Coronary artery (tissue), 2 donors: ENCODE measurements at regions not wholly inside any gene's neighbourhood (a gene's known extent, or its start where the extent isn't known, plus 50 kb on each side); places are given as distances from the start of the nearest gene placed in this dataset.
A peak's percentile ranks its signal among the peaks of the same experiment; 100 is the strongest.
"Not testable (repeated sequence)": the region's sequence is repeated elsewhere in the genome, so short reads cannot be mapped to it uniquely, and the experiment has no call there.

Experiments used
- DNase-seq: peaks from one replicate; pipeline ENCODE4 v3.0.0-alpha.2; 2017; ENCODE audit warnings: low spot score
- H3K27ac ChIP-seq, 2 donors: fragments of 200-600 bp; sonication (generic); one replicate each; pipeline ENCODE4 v1.5.1; 2016 to 2019
- H3K4me3 ChIP-seq: fragments of 200-600 bp; sonication (generic); 2 replicates; pipeline ENCODE4 v1.5.1; 2016; ENCODE audit warnings: mild to moderate bottlenecking, moderate library complexity
- TF ChIP-seq, protein P1 (sequence below): fragments of 200-600 bp; sonication (generic); IDR thresholded peaks from one replicate; pipeline ENCODE4 v1.5.1; 2019; ENCODE audit warnings: antibody characterized with exemption

DNA sequence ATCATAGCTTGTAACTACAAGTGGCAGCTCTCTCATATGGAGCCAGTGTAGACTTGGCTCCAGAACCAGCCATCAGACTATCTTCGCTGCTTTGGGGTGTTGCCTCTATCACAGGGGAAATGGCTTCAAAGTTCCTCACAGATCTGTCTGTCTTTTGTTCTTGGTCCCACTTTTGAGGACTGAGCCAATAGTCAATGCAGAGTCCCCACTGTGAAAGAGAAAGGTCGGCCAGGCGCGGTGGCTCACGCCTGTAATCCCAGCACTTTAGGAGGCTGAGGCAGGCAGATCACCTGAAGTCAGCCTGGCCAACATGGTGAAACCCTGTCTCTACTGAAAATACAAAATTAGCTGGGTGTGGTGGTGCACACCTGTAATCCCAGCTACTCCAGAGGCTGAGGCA, 86.9 kb upstream of the FZD7 start:
- not testable (repeated sequence) for H3K27ac ChIP-seq, H3K4me3 ChIP-seq
- DNase-seq, result peak; percentile 35

DNA sequence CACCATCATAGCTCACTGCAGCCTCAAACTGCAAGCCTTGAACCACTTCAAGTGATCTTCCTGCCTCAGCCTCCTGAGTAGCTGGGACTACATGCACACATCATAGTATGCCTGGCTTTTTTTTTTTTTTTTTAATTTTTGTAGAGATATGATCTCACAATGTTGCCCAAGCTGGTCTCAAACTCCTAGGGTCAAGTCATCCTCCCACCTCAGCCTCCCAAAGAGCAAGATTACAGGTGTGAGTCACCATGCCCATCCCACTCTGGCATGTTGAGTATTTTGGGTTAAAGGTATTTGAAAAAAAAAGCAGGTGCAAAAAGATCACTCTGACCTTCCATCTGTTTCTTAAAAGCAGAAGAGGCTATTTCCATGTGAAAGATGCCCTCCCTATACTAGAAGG, 86.4 kb upstream of the FZD7 start:
- no peak for DNase-seq
- no peak overlapping the region for H3K27ac ChIP-seq
- TF ChIP-seq, protein P1, sequence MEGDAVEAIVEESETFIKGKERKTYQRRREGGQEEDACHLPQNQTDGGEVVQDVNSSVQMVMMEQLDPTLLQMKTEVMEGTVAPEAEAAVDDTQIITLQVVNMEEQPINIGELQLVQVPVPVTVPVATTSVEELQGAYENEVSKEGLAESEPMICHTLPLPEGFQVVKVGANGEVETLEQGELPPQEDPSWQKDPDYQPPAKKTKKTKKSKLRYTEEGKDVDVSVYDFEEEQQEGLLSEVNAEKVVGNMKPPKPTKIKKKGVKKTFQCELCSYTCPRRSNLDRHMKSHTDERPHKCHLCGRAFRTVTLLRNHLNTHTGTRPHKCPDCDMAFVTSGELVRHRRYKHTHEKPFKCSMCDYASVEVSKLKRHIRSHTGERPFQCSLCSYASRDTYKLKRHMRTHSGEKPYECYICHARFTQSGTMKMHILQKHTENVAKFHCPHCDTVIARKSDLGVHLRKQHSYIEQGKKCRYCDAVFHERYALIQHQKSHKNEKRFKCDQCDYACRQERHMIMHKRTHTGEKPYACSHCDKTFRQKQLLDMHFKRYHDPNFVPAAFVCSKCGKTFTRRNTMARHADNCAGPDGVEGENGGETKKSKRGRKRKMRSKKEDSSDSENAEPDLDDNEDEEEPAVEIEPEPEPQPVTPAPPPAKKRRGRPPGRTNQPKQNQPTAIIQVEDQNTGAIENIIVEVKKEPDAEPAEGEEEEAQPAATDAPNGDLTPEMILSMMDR, result no peak
- no peak overlapping the region for H3K4me3 ChIP-seq

DNA sequence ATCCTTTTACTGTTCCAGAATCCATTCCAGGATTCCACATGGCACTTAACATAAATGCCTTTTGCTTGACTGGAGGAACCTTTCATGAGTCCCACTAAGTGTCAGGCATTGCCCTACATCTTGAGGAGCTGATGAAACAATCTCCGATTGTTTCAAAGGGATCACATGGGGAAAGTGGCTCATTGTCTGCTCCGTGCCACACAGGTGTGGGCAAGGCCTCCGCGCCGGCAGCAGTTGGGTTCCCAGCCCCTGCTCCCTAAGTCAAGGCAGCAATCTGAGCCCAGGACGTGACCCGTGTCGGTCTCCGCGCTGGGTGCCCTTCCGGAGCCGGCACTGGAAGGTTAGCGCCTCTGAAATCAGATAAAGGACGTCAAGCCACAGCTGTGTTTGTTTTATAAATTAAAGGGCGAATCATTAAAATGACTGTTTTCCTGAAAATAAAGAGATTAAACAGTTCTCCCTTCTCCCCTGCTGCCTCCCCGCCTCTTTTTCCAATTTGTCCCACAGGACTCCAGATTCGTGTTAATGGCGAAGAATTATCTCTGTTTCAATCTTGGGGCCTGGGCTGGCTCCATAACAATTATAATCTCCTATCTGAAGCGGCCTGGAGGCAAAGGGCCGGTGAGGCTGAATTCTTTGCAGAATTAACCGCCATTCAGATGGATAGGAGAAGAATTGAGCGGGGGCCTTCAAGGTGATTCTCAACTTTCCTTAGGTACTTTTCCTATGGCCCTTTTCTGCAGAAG, 84.3 kb upstream of the FZD7 start:
- Histone ChIP-seq H3K27ac (no peak overlapping the region), H3K4me3 (no peak overlapping the region)
- TF ChIP-seq, protein P1, result no peak
- DNase-seq, result no peak

DNA sequence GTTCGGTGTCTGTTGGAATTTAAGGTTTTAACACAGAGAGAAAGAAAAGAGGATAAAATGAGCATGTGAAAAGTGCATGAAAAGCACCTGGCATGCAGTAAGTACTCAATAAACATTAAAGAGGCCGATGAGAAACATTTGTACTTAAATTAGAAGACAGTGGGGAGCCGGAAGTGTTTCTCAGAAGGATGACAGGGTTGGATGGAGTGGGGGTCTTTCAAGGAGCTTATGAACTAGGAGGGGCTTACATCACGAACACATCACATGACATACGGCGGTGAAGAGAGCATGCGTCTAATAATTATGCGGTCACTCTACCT, 83.8 kb upstream of the FZD7 start:
- TF ChIP-seq, protein P1, result no peak
- DNase-seq, result no peak
- no peak overlapping the region for H3K4me3 ChIP-seq
- no peak overlapping the region for H3K27ac ChIP-seq

DNA sequence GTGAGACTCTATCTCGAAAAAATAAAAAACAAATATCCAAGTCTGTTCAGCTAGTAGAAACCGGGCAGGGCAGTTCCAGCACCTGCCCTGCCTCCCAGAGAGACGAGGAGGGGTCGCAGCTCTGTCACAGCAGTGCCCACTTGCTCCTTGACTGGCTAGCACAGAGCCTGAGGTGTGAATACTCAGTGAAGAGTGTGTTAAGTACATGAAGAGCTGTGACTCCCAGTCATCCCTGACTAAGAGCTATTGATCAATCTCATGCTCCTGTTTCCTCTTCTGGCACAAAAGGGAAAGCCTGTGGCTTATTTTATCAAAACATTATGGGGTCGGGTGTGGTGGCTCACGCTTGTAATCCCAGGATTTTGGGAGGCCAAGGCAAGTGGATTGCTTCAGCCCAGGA, 83.0 kb upstream of the FZD7 start:
- DNase-seq, result no peak

DNA sequence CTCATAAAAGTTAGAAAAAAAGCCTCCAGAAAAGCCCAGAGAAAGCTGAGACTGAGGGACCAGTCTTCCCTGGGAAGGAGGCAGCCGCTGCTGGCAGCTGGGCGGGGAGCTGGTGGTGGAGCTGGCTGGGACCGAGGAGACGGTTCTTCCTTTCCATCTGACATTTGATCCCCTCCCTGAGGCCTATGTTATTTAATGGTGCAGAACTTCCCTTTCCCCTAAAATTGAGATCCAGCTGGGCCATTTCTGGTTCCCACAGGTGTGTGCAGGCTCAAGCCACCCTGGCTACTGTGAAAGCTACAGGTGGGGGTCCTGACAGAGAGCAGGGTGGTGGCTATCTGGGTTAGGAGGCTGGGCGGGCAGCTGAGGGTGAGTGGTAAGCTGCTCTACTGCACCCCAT, 81.5 kb upstream of the FZD7 start:
- Histone ChIP-seq H3K4me3 (no peak overlapping the region), H3K27ac (no peak overlapping the region)
- no peak for DNase-seq
- TF ChIP-seq, protein P1, result no peak

More for the DNA sequence above, 83.0 kb upstream of the FZD7 start:
- no peak overlapping the region for H3K27ac ChIP-seq
- no peak overlapping the region for H3K4me3 ChIP-seq
- TF ChIP-seq, protein P1, result no peak

DNA sequence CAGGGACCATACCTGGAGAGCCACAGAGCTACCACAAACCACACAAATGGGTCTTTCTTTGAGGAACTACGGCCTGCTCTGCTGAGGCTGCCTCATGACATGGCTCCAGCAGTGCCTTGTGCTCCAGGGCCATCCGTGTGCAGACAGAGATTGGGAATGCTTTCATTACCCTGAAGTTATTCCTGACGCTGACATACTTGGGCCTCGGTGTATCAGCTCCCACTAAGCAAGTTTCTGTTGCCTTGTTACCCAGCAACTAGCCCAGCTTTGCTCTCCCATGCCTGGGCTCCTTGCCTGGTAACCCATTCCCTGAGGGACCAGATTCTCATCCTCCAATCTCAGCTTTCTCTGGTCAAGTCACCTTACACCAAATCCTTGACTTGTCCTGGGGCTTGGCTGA, 80.3 kb upstream of the FZD7 start:
- TF ChIP-seq, protein P1, result no peak
- Histone ChIP-seq H3K27ac (peak overlapping the region in 1 of 2 donors; percentile 53), H3K4me3 (no peak overlapping the region)
- no peak for DNase-seq
